SHP77 (cell line): ENCODE measurements at regions not wholly inside any gene's neighbourhood (a gene's known extent, or its start where the extent isn't known, plus 50 kb on each side); places are given as distances from the start of the nearest gene placed in this dataset.

Source experiments
- DNase-seq, 2 experiments: peaks; one replicate each; lab custom pipeline; 2025; lab: John Stamatoyannopoulos, UW

- DNase-seq, result no peak
Measured at GRCh38 chr3:31224936-31225335, 307.8 kb upstream of the STT3B start.

- no peak for DNase-seq
Measured at GRCh38 chr3:31225923-31226322, 306.8 kb upstream of the STT3B start.

GRCh38 chr3:31226346-31226745, 306.4 kb upstream of the STT3B start:
- DNase-seq, result no peak

- DNase-seq, result no peak
Measured at GRCh38 chr3:31227131-31227562, 305.6 kb upstream of the STT3B start.

- no peak for DNase-seq
Measured at GRCh38 chr3:31230425-31231223, 302.1 kb upstream of the STT3B start.

GRCh38 chr3:31232055-31233025, 300.4 kb upstream of the STT3B start:
- no peak for DNase-seq

- no peak for DNase-seq
Measured at GRCh38 chr3:31234145-31234544, 298.6 kb upstream of the STT3B start.

- DNase-seq, result no peak
Measured at GRCh38 chr3:31235062-31235700, 297.5 kb upstream of the STT3B start.

GRCh38 chr3:31237887-31238286, 294.8 kb upstream of the STT3B start:
- no peak for DNase-seq

GRCh38 chr3:31240013-31240412, 292.7 kb upstream of the STT3B start:
- no peak for DNase-seq

GRCh38 chr3:31240466-31240865, 292.3 kb upstream of the STT3B start:
- no peak for DNase-seq

- no peak for DNase-seq
Measured at GRCh38 chr3:31240874-31241273, 291.9 kb upstream of the STT3B start.

- DNase-seq, result no peak
Measured at GRCh38 chr3:31241533-31241932, 291.2 kb upstream of the STT3B start.

GRCh38 chr3:31242026-31242960, 290.4 kb upstream of the STT3B start:
- DNase-seq, result no peak

- no peak for DNase-seq
Measured at GRCh38 chr3:31244929-31245817, 287.6 kb upstream of the STT3B start.

GRCh38 chr3:31246293-31247062, 286.2 kb upstream of the STT3B start:
- no peak for DNase-seq

- DNase-seq, result no peak
Measured at GRCh38 chr3:31247063-31247447, 285.7 kb upstream of the STT3B start.

- peak; percentile 32 to 58 for DNase-seq
Measured at GRCh38 chr3:31247850-31248562, 284.7 kb upstream of the STT3B start.

GRCh38 chr3:31248563-31248992, 284.1 kb upstream of the STT3B start:
- no peak for DNase-seq
